B cell (primary cell): ENCODE measurements at regions not wholly inside any gene's neighbourhood (a gene's known extent, or its start where the extent isn't known, plus 50 kb on each side); places are given as distances from the start of the nearest gene placed in this dataset.

Source experiments
- ATAC-seq: fragments of 200-7000 bp; cut with Tn5 transposase; one replicate; pipeline ENCODE4 v1.10.0; 2021; ENCODE audit warnings: low read depth, mild to moderate bottlenecking, moderate number of reproducible peaks, moderate library complexity
- CTCF ChIA-PET: fragments of 350-600 bp; sonication (Branson Sonifier 250); formaldehyde crosslinking; loops from one replicate; lab custom pipeline; 2021; ENCODE audit warnings: antibody characterized with exemption, inconsistent platforms; lab: Charles Lee
- POLR2A ChIA-PET: fragments of 350-600 bp; sonication (Branson Sonifier 250); formaldehyde crosslinking; loops from one replicate; lab custom pipeline; 2021; ENCODE audit warnings: antibody characterized with exemption; lab: Charles Lee
- DNase-seq: peaks from one replicate; pipeline ENCODE4 v3.0.0; 2013
- H2AFZ ChIP-seq: 2 replicates; pipeline ENCODE4 v1.6.1; 2012; ENCODE audit warnings: mild to moderate bottlenecking, low read depth, low read length; ENCODE audit not compliant: insufficient read depth, poor library complexity, severe bottlenecking
- H3K27ac ChIP-seq, 2 donors: 1 replicate in 1 of 2; 2 replicates in 1 of 2; pipeline ENCODE4 v1.5.1; 2012 to 2013; ENCODE audit warnings: low read length in 2 of 2, mild to moderate bottlenecking in 2 of 2, moderate library complexity in 1 of 2
- H3K27me3 ChIP-seq, 4 experiments: fragments of 200-600 bp in 1 of 4; sonication (generic) in 1 of 4; replicated peaks in 1 of 4; 1 replicate in 2 of 4; 2 replicates in 2 of 4; pipeline versions ENCODE4 v1.6.1 to v1.7.0; 2013 to 2016; ENCODE audit warnings: low read length in 3 of 4, mild to moderate bottlenecking in 2 of 4, mixed read lengths in 1 of 4, moderate library complexity in 1 of 4; ENCODE audit not compliant: insufficient read depth in 4 of 4, control insufficient read depth in 3 of 4; ENCODE audit errors: control extremely low read depth in 1 of 4
- H3K36me3 ChIP-seq, 2 experiments: replicated peaks in 1 of 2; 1 replicate in 1 of 2; 2 replicates in 1 of 2; pipeline versions ENCODE4 v1.6.1 to v1.7.1; 2013; ENCODE audit warnings: low read length in 1 of 2; ENCODE audit not compliant: insufficient read depth in 2 of 2, control insufficient read depth in 1 of 2; ENCODE audit errors: control extremely low read depth in 1 of 2, extremely low read depth in 1 of 2
- H3K4me1 ChIP-seq, 2 donors: fragments of 200-600 bp in 1 of 2; sonication (generic) in 1 of 2; 1 replicate in 1 of 2; 2 replicates in 1 of 2; pipeline versions ENCODE4 v1.5.1 to v1.6.1; 2013 to 2017; ENCODE audit warnings: low read length in 2 of 2; ENCODE audit not compliant: control insufficient read depth in 2 of 2, insufficient read depth in 2 of 2
- H3K4me2 ChIP-seq: replicated peaks from 2 replicates; pipeline ENCODE3; 2012; ENCODE audit warnings: mild to moderate bottlenecking, low read depth, low read length; ENCODE audit not compliant: poor library complexity, severe bottlenecking
- H3K4me3 ChIP-seq, 5 experiments: fragments of 200-600 bp in 1 of 5; sonication (generic) in 1 of 5; 1 replicate in 3 of 5; 2 replicates in 2 of 5; pipeline versions ENCODE4 v1.5.1 to v1.7.0; 2011 to 2016; ENCODE audit warnings: low read length in 4 of 5, mild to moderate bottlenecking in 4 of 5, low read depth in 2 of 5, control low read depth in 1 of 5, moderate library complexity in 1 of 5; ENCODE audit not compliant: insufficient read depth in 1 of 5; ENCODE audit errors: control extremely low read depth in 1 of 5, extremely low read depth in 1 of 5
- H3K79me2 ChIP-seq: fragments of 200-600 bp; sonication (generic); one replicate; pipeline ENCODE4 v1.6.0; 2016; ENCODE audit warnings: low read length; ENCODE audit not compliant: control insufficient read depth, insufficient read depth
- H3K9ac ChIP-seq: fragments of 200-600 bp; sonication (generic); 2 replicates; pipeline ENCODE4 v1.6.1; 2017; ENCODE audit warnings: mild to moderate bottlenecking, low read length, moderate library complexity
- H3K9me3 ChIP-seq, 3 donors: one replicate each; pipeline versions ENCODE4 v1.6.1 to v1.7.1; 2013; ENCODE audit warnings: low read length in 2 of 3; ENCODE audit not compliant: control insufficient read depth in 2 of 3, insufficient read depth in 1 of 3; ENCODE audit errors: control extremely low read depth in 1 of 3
- H4K20me1 ChIP-seq: 2 replicates; pipeline ENCODE4 v1.6.0; 2012; ENCODE audit warnings: mild to moderate bottlenecking, low read length; ENCODE audit not compliant: insufficient read depth, control insufficient read depth, poor library complexity, severe bottlenecking
- H3K27ac Mint-ChIP-seq: one replicate; pipeline ENCODE4 v1.8.0; 2021; ENCODE audit warnings: mixed read lengths
- H3K27me3 Mint-ChIP-seq: one replicate; pipeline ENCODE4 v1.8.0; 2021; ENCODE audit warnings: mixed read lengths
- H3K4me1 Mint-ChIP-seq: one replicate; pipeline ENCODE4 v1.8.0; 2021; ENCODE audit warnings: mixed read lengths
- H3K4me3 Mint-ChIP-seq: one replicate; pipeline ENCODE4 v1.8.0; 2021; ENCODE audit warnings: mixed read lengths
- H3K9me3 Mint-ChIP-seq: one replicate; pipeline ENCODE4 v1.8.0; 2022; ENCODE audit warnings: mixed read lengths; ENCODE audit not compliant: insufficient read depth
- EZH2 ChIP-seq: IDR thresholded peaks from 2 replicates; pipeline ENCODE4 v1.6.1; 2012; ENCODE audit warnings: borderline replicate concordance, low read depth, mild to moderate bottlenecking, moderate library complexity, low read length; ENCODE audit not compliant: insufficient read depth, poor library complexity, severe bottlenecking
- WGBS: methylation state at CpG from one replicate; pipeline ENCODE4 v1.1.5; 2013; ENCODE audit warnings: missing lambda C conversion rate; ENCODE audit not compliant: insufficient coverage; 5-methylcytosine and 5-hydroxymethylcytosine counted together
- intact Hi-C: fragments of 100-400 bp; cut with micrococcal nuclease; formaldehyde crosslinking; loops from one replicate; pipeline ENCODE4 v1.10.0; 2022
- TF ChIP-seq, protein P1 (sequence below): fragments of 200-600 bp; IDR thresholded peaks from one replicate; pipeline ENCODE4 v1.8.0; 2022; ENCODE audit warnings: antibody characterized with exemption, mild to moderate bottlenecking

DNA sequence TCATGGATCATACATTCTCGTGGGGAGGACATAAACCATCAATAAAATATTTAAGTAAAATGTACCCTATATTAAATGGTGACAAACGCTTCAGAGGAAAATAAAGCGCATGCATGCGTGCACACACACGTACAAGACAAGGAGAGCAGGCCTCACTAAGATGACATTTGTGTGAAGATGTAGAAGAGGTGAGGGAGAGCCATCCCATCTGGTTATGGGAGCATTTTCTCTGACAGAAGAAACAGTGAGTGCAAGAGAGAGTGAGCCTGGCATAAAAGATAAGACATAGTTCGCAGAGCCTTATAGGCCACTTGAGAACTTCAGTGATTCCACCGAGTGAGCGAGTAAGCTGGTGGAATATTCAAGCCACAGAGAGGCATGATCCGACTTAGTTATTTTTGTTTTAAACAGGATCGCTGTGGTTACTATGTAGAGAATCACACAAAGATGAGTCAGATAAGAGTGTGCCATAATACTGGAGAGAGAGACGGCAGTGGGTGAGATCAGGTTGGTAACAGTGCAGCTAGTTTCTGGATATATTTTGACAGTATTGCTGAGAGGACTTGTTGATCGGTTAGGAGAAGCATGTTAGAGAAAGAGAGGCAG, 624.2 kb downstream of the PLPP3 start:
- no peak overlapping the region for H3K27ac Mint-ChIP-seq
- no peak overlapping the region for H3K27ac ChIP-seq
- no peak for DNase-seq
- intact Hi-C loops: no loop called here
- no peaks in the 10 kb centered on the region for H3K9me3 Mint-ChIP-seq
- H3K4me3 Mint-ChIP-seq: no peak overlapping the region
- H3K4me3 ChIP-seq: no peak overlapping the region
- peaks cover 4% of the 10 kb centered on the region for H3K27me3 Mint-ChIP-seq
- TF ChIP-seq EZH2: no peak
- TF ChIP-seq, protein P1, sequence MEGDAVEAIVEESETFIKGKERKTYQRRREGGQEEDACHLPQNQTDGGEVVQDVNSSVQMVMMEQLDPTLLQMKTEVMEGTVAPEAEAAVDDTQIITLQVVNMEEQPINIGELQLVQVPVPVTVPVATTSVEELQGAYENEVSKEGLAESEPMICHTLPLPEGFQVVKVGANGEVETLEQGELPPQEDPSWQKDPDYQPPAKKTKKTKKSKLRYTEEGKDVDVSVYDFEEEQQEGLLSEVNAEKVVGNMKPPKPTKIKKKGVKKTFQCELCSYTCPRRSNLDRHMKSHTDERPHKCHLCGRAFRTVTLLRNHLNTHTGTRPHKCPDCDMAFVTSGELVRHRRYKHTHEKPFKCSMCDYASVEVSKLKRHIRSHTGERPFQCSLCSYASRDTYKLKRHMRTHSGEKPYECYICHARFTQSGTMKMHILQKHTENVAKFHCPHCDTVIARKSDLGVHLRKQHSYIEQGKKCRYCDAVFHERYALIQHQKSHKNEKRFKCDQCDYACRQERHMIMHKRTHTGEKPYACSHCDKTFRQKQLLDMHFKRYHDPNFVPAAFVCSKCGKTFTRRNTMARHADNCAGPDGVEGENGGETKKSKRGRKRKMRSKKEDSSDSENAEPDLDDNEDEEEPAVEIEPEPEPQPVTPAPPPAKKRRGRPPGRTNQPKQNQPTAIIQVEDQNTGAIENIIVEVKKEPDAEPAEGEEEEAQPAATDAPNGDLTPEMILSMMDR: no peak
- ATAC-seq: no peak
- H3K9me3 ChIP-seq: no peaks in the 10 kb centered on the region
- H3K36me3 ChIP-seq: no peaks in the 10 kb centered on the region
- H2AFZ ChIP-seq: no peak overlapping the region
- no peaks in the 10 kb centered on the region for H3K79me2 ChIP-seq
- no peak overlapping the region for H3K9ac ChIP-seq
- H3K27me3 ChIP-seq: peaks cover 0 to 3% (median 0%) of the 10 kb centered on the region in 4 experiments
- WGBS: 93% methylated on average over 10 of the region's 12 CpGs
- ChIA-PET CTCF (no interaction called here), POLR2A (no interaction called here)
- no peaks in the 10 kb centered on the region for H4K20me1 ChIP-seq
- H3K4me2 ChIP-seq: no peak overlapping the region
- H3K4me1 ChIP-seq: no peaks in the 10 kb centered on the region
- no peaks in the 10 kb centered on the region for H3K4me1 Mint-ChIP-seq

DNA sequence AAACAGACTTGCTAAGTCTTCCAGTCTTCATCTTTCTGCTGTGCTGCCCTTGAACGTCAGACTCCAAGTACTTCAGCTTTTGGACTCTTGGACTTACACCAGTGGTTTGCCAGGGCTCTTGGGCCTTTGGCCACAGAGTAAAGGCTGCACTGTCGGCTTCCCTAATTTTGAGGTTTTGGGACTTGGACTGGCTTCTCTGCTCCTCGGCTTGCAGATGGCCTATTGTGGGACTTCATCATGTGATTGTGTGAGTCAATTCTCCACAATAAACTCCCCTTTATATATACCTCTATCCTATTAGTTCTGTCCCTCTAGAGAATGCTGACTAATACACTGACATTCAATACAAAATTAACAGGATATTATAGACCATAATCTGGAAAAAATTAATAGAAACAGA, 628.1 kb downstream of the PLPP3 start:
- H3K4me3 ChIP-seq: no peak overlapping the region
- CTCF ChIA-PET: no interaction called here
- 94% methylated on average over 2 of the region's 3 CpGs for WGBS
- H3K4me2 ChIP-seq: no peak overlapping the region
- DNase-seq (no peak), ATAC-seq (no peak)
- H3K9me3 ChIP-seq: no peaks in the 10 kb centered on the region
- no peaks in the 10 kb centered on the region for H3K4me1 Mint-ChIP-seq
- H3K4me3 Mint-ChIP-seq: no peak overlapping the region
- no peaks in the 10 kb centered on the region for H4K20me1 ChIP-seq
- H3K79me2 ChIP-seq: no peaks in the 10 kb centered on the region
- intact Hi-C loops: no loop called here
- no peak for TF ChIP-seq EZH2
- TF ChIP-seq, protein P1: no peak
- no peaks in the 10 kb centered on the region for H3K4me1 ChIP-seq
- no peak overlapping the region for H2AFZ ChIP-seq
- H3K36me3 ChIP-seq: no peaks in the 10 kb centered on the region
- peaks cover 14% of the 10 kb centered on the region for H3K27me3 Mint-ChIP-seq
- no peak overlapping the region for H3K27ac ChIP-seq
- H3K9ac ChIP-seq: no peak overlapping the region
- no peaks in the 10 kb centered on the region for H3K9me3 Mint-ChIP-seq
- H3K27me3 ChIP-seq: peaks cover 0 to 6% (median 0%) of the 10 kb centered on the region in 4 experiments
- POLR2A ChIA-PET: no interaction called here
- H3K27ac Mint-ChIP-seq: no peak overlapping the region
